SK-N-SH (cell line): ENCODE measurements at regions not wholly inside any gene's neighbourhood (a gene's known extent, or its start where the extent isn't known, plus 50 kb on each side); places are given as distances from the start of the nearest gene placed in this dataset.

Experiments used
- CTCF ChIA-PET: fragments of 300-600, 350-600 bp; formaldehyde crosslinking; extraction: SDS; loops from one replicate; lab custom pipeline; 2021; lab: Yijun Ruan, JAX
- POLR2A ChIA-PET: fragments of 350-600 bp; sonication (Branson Sonifier 250); formaldehyde crosslinking; extraction: SDS; loops from one replicate; lab custom pipeline; 2020; ENCODE audit warnings: antibody characterized with exemption, inconsistent platforms; lab: Yijun Ruan, JAX
- DNase-seq: peaks from one replicate; pipeline ENCODE4 v3.0.0; 2012
- H2AFZ ChIP-seq: fragments of 200-600 bp; sonication (generic); 2 replicates; pipeline ENCODE4 v1.8.1; 2016; ENCODE audit warnings: antibody characterized with exemption, mild to moderate bottlenecking, low read depth
- H3F3A ChIP-seq: fragments of 200-600 bp; sonication (generic); replicated peaks from 2 replicates; pipeline ENCODE3; 2016; ENCODE audit warnings: antibody characterized with exemption, mild to moderate bottlenecking; ENCODE audit not compliant: insufficient read depth
- H3K27ac ChIP-seq, 2 experiments: fragments of 200-500 bp in 1 of 2; fragments of 200-600 bp in 1 of 2; sonication (Bioruptor generic) in 1 of 2; sonication (generic), shearing (Covaris generic) in 1 of 2; 2 replicates each; pipeline versions ENCODE4 v1.5.1 to v1.6.1; 2014 to 2016; ENCODE audit warnings: low read depth in 2 of 2, inconsistent platforms in 1 of 2, low read length in 1 of 2, mild to moderate bottlenecking in 1 of 2, mixed read lengths in 1 of 2
- H3K27me3 ChIP-seq: fragments of 200-600 bp; sonication (generic), shearing (Covaris generic); 2 replicates; pipeline ENCODE4 v1.6.1; 2016; ENCODE audit warnings: mixed run types; ENCODE audit not compliant: insufficient read depth
- H3K36me3 ChIP-seq, 2 experiments: fragments of 200-500 bp in 1 of 2; fragments of 200-600 bp in 1 of 2; sonication (Bioruptor generic) in 1 of 2; sonication (generic) in 1 of 2; replicated peaks in 1 of 2; 2 replicates each; pipeline versions ENCODE3 to v1.5.1; 2014 to 2016; ENCODE audit warnings: low read length in 1 of 2, mild to moderate bottlenecking in 1 of 2; ENCODE audit not compliant: insufficient read depth in 2 of 2, control insufficient read depth in 1 of 2
- H3K4me1 ChIP-seq, 2 experiments: fragments of 200-500 bp in 1 of 2; fragments of 200-600 bp in 1 of 2; sonication (Bioruptor generic) in 1 of 2; sonication (generic), shearing (Covaris generic) in 1 of 2; 2 replicates each; pipeline versions ENCODE4 v1.5.1 to v1.6.1; 2014 to 2016; ENCODE audit warnings: low read depth in 1 of 2, low read length in 1 of 2, mixed run types in 1 of 2; ENCODE audit not compliant: insufficient read depth in 2 of 2, control insufficient read depth in 1 of 2
- H3K4me2 ChIP-seq: fragments of 200-600 bp; sonication (generic), shearing (Covaris generic); 2 replicates; pipeline ENCODE4 v1.6.1; 2017; ENCODE audit warnings: mixed run types
- H3K4me3 ChIP-seq, 2 experiments: fragments of 200-500 bp in 1 of 2; fragments of 200-600 bp in 1 of 2; sonication (Bioruptor generic) in 1 of 2; sonication (generic), shearing (Covaris generic) in 1 of 2; 2 replicates each; pipeline versions ENCODE4 v1.5.1 to v1.8.1; 2014 to 2016; ENCODE audit warnings: low read depth in 2 of 2, inconsistent platforms in 1 of 2, low read length in 1 of 2, mild to moderate bottlenecking in 1 of 2, mixed read lengths in 1 of 2, moderate library complexity in 1 of 2
- H3K79me2 ChIP-seq: fragments of 200-600 bp; sonication (generic); 2 replicates; pipeline ENCODE4 v1.8.1; 2017; ENCODE audit warnings: mild to moderate bottlenecking; ENCODE audit not compliant: insufficient read depth
- H3K9ac ChIP-seq: fragments of 200-600 bp; sonication (generic); 2 replicates; pipeline ENCODE4 v1.6.1; 2017; ENCODE audit warnings: mixed run types
- H3K9me2 ChIP-seq: fragments of 200-600 bp; sonication (generic); 2 replicates; pipeline ENCODE4 v1.6.1; 2017; ENCODE audit warnings: mixed run types
- H3K9me3 ChIP-seq: fragments of 200-600 bp; sonication (generic); 2 replicates; pipeline ENCODE4 v1.6.1; 2017; ENCODE audit warnings: mixed run types, mild to moderate bottlenecking, moderate library complexity
- H4K20me1 ChIP-seq: fragments of 200-600 bp; sonication (generic); 2 replicates; pipeline ENCODE4 v1.6.1; 2017; ENCODE audit warnings: mild to moderate bottlenecking, mixed run types; ENCODE audit not compliant: insufficient read depth
- CHD2 ChIP-seq: fragments of 150-350 bp; IDR thresholded peaks from 2 replicates; pipeline ENCODE4 v1.6.1; 2018; ENCODE audit warnings: low read length; ENCODE audit not compliant: partially characterized antibody
- CTCF ChIP-seq: fragments of 200-600 bp; sonication (generic); IDR thresholded peaks from 2 replicates; pipeline ENCODE4 v1.6.1; 2017; ENCODE audit warnings: antibody characterized with exemption, mild to moderate bottlenecking, moderate library complexity
- ELF1 ChIP-seq: IDR thresholded peaks from 2 replicates; pipeline ENCODE4 v1.4.0; 2012
- EP300 ChIP-seq, 2 experiments: IDR thresholded peaks; 2 replicates each; pipeline versions ENCODE4 v1.4.0 to v1.6.1; 2012; ENCODE audit warnings: borderline replicate concordance in 1 of 2, low read depth in 1 of 2, low read length in 1 of 2
- FOXJ3 ChIP-seq: sonication (generic); formaldehyde crosslinking; IDR thresholded peaks from 2 replicates; pipeline ENCODE4 v1.5.1; 2020; ENCODE audit warnings: mild to moderate bottlenecking, missing genetic modification reagents
- FOXM1 ChIP-seq: IDR thresholded peaks from 2 replicates; pipeline ENCODE4 v1.4.0; 2012; ENCODE audit warnings: low read depth, mild to moderate bottlenecking
- GATA2 ChIP-seq: sonication (generic); formaldehyde crosslinking; IDR thresholded peaks from 2 replicates; pipeline ENCODE4 v1.5.0; 2020; ENCODE audit warnings: mild to moderate bottlenecking, missing genetic modification reagents
- IRF3 ChIP-seq: fragments of 150-350 bp; IDR thresholded peaks from 2 replicates; pipeline ENCODE4 v1.6.1; 2016; ENCODE audit warnings: mild to moderate bottlenecking, low read depth, low read length
- JUND ChIP-seq: IDR thresholded peaks from 2 replicates; pipeline ENCODE4 v1.4.0; 2012
- MAX ChIP-seq: IDR thresholded peaks from 2 replicates; pipeline ENCODE4 v1.4.0; 2012; ENCODE audit warnings: low read depth
- MEF2A ChIP-seq: IDR thresholded peaks from 2 replicates; pipeline ENCODE4 v1.4.0; 2012; ENCODE audit warnings: low read depth, borderline replicate concordance
- NFIC ChIP-seq: IDR thresholded peaks from 2 replicates; pipeline ENCODE4 v1.4.0; 2012; ENCODE audit warnings: borderline replicate concordance
- NRF1 ChIP-seq: IDR thresholded peaks from 2 replicates; pipeline ENCODE4 v1.6.1; 2012; ENCODE audit warnings: low read depth, mild to moderate bottlenecking, low read length
- PBX3 ChIP-seq: IDR thresholded peaks from 2 replicates; pipeline ENCODE4; 2012
- SIN3A ChIP-seq: IDR thresholded peaks from 2 replicates; pipeline ENCODE4 v1.6.1; 2012; ENCODE audit warnings: low read depth, mild to moderate bottlenecking, low read length, moderate library complexity, borderline replicate concordance
- TAF1 ChIP-seq: IDR thresholded peaks from 2 replicates; pipeline ENCODE4 v1.6.1; 2012; ENCODE audit warnings: low read depth, mild to moderate bottlenecking, low read length, moderate library complexity, borderline replicate concordance
- TCF12 ChIP-seq: IDR thresholded peaks from 2 replicates; pipeline ENCODE4 v1.4.0; 2012
- TEAD4 ChIP-seq: IDR thresholded peaks from 2 replicates; pipeline ENCODE4 v1.4.0; 2012; ENCODE audit warnings: mild to moderate bottlenecking, borderline replicate concordance; ENCODE audit not compliant: insufficient read depth
- YY1 ChIP-seq: IDR thresholded peaks from 2 replicates; pipeline ENCODE4 v1.4.0; 2012; ENCODE audit warnings: low read depth, mild to moderate bottlenecking

GRCh38 chr11:80872116-80872728 is 1431.4 kb upstream of the TENM4 start:
- Histone ChIP-seq H3K4me1 (no peaks in the 10 kb centered on the region), H3K9me3 (no peaks in the 10 kb centered on the region), H3F3A (no peaks in the 10 kb centered on the region), H3K9ac (no peak overlapping the region), H4K20me1 (no peaks in the 10 kb centered on the region), H3K4me3 (no peak overlapping the region), H3K9me2 (no peaks in the 10 kb centered on the region), H3K27me3 (no peaks in the 10 kb centered on the region), H3K79me2 (no peaks in the 10 kb centered on the region), H3K36me3 (no peaks in the 10 kb centered on the region), H3K27ac (no peak overlapping the region), H3K4me2 (no peak overlapping the region), H2AFZ (no peak overlapping the region)
- CTCF ChIA-PET = no interaction called here
- POLR2A ChIA-PET = no interaction called here
- DNase-seq = no peak
- TF ChIP-seq TAF1 = no peak
- no peak for TF ChIP-seq ELF1
- no peak for TF ChIP-seq YY1
- no peak for TF ChIP-seq MEF2A
- TF ChIP-seq FOXM1 = no peak
- no peak for TF ChIP-seq TEAD4
- TF ChIP-seq CTCF = no peak
- no peak for TF ChIP-seq IRF3
- no peak for TF ChIP-seq NFIC
- no peak for TF ChIP-seq TCF12
- no peak for TF ChIP-seq CHD2
- no peak for TF ChIP-seq FOXJ3 (CRISPR knock-in tag)
- TF ChIP-seq MAX = no peak
- TF ChIP-seq EP300 (IDR thresholded peaks at IDR 0.05; ENCODE audit: borderline replicate concordance in 1 of 2, low read depth in 1 of 2, low read length in 1 of 2) = no peak
- no peak for TF ChIP-seq NRF1
- TF ChIP-seq PBX3 = no peak
- no peak for TF ChIP-seq SIN3A
- TF ChIP-seq GATA2 (CRISPR knock-in tag) = no peak
- TF ChIP-seq JUND = no peak
